ENCODE measurements at regions not wholly inside any gene's neighbourhood (a gene's known extent, or its start where the extent isn't known, plus 50 kb on each side); places are given as distances from the start of the nearest gene placed in this dataset.

- no peaks in the 10 kb centered on the region for H4K20me1 ChIP-seq
- no peak overlapping the region for H3K4me3 ChIP-seq
- no peak for TF ChIP-seq Cebpa-rat (IDR thresholded peaks at IDR 0.05)
- no peaks in the 10 kb centered on the region for H3K27me3 ChIP-seq
- H3K36me3 ChIP-seq, result no peaks in the 10 kb centered on the region
- no peak overlapping the region for H3K9ac ChIP-seq
- no peak overlapping the region for H3K27ac ChIP-seq
- H3K4me2 ChIP-seq, result no peak overlapping the region
- H3K9me3 ChIP-seq (replicated peaks in 1 of 11), result peaks cover 0 to 9% (median 0%) of the 10 kb centered on the region in 11 experiments; a peak in 4 of 22 replicates
- peaks cover 0 to 9% (median 0%) of the 10 kb centered on the region in 10 experiments; a peak in 4 of 20 replicates for H3K4me1 ChIP-seq
Observed at GRCh38 chr9:79945016-79945415, 373.3 kb downstream of the TLE4 start.

GRCh38 chr9:79940919-79941318, 369.2 kb downstream of the TLE4 start:
- H3K27me3 ChIP-seq, result no peaks in the 10 kb centered on the region
- no peak overlapping the region for H3K4me3 ChIP-seq
- no peaks in the 10 kb centered on the region for H3K36me3 ChIP-seq
- H3K27ac ChIP-seq, result no peak overlapping the region
- peaks cover 0 to 4% (median 0%) of the 10 kb centered on the region in 11 experiments; a peak in 3 of 22 replicates for H3K9me3 ChIP-seq (replicated peaks in 1 of 11)
- H3K4me1 ChIP-seq, result peaks cover 0 to 9% (median 0%) of the 10 kb centered on the region in 10 experiments; a peak in 4 of 20 replicates
- H3K9ac ChIP-seq, result no peak overlapping the region
- no peak overlapping the region; a peak in 1 of 22 replicates for H3K4me2 ChIP-seq
- TF ChIP-seq Cebpa-rat (IDR thresholded peaks at IDR 0.05), result no peak
- H4K20me1 ChIP-seq, result no peaks in the 10 kb centered on the region

GRCh38 chr9:79939819-79940218, 368.1 kb downstream of the TLE4 start:
- Histone ChIP-seq H3K9ac (no peak overlapping the region), H3K27me3 (no peaks in the 10 kb centered on the region), H3K9me3 (replicated peaks in 1 of 11) (peaks cover 0 to 4% (median 0%) of the 10 kb centered on the region in 11 experiments; a peak in 3 of 22 replicates), H3K4me2 (no peak overlapping the region), H3K4me1 (peaks cover 0 to 2% (median 0%) of the 10 kb centered on the region in 10 experiments; a peak in 3 of 20 replicates), H3K36me3 (no peaks in the 10 kb centered on the region), H3K4me3 (no peak overlapping the region), H4K20me1 (no peaks in the 10 kb centered on the region), H3K27ac (no peak overlapping the region)
- TF ChIP-seq Cebpa-rat (IDR thresholded peaks at IDR 0.05), result no peak

GRCh38 chr9:79936336-79936735, 364.6 kb downstream of the TLE4 start:
- Histone ChIP-seq H3K4me2 (no peak overlapping the region), H3K4me1 (no peaks in the 10 kb centered on the region; a peak in 2 of 20 replicates), H4K20me1 (no peaks in the 10 kb centered on the region), H3K9me3 (replicated peaks in 1 of 11) (peaks cover 0 to 4% (median 0%) of the 10 kb centered on the region in 11 experiments; a peak in 3 of 22 replicates), H3K9ac (no peak overlapping the region), H3K4me3 (no peak overlapping the region), H3K27me3 (no peaks in the 10 kb centered on the region), H3K27ac (no peak overlapping the region), H3K36me3 (no peaks in the 10 kb centered on the region)
- no peak for TF ChIP-seq Cebpa-rat (IDR thresholded peaks at IDR 0.05)

GRCh38 chr9:79929285-79929684, 357.5 kb downstream of the TLE4 start:
- no peak overlapping the region for H3K27ac ChIP-seq
- H3K4me1 ChIP-seq, result no peaks in the 10 kb centered on the region; a peak in 1 of 20 replicates
- H3K36me3 ChIP-seq, result no peaks in the 10 kb centered on the region
- no peak overlapping the region for H3K4me2 ChIP-seq
- H3K27me3 ChIP-seq, result no peaks in the 10 kb centered on the region
- no peak for TF ChIP-seq Cebpa-rat (IDR thresholded peaks at IDR 0.05)
- no peaks in the 10 kb centered on the region for H4K20me1 ChIP-seq
- H3K4me3 ChIP-seq, result no peak overlapping the region
- peaks cover 0 to 16% (median 8%) of the 10 kb centered on the region in 11 experiments; a peak in 8 of 22 replicates for H3K9me3 ChIP-seq (replicated peaks in 1 of 11)
- H3K9ac ChIP-seq, result no peak overlapping the region

GRCh38 chr9:79928661-79929223, 357.0 kb downstream of the TLE4 start:
- no peak for TF ChIP-seq Cebpa-rat (IDR thresholded peaks at IDR 0.05)
- H3K4me2 ChIP-seq, result no peak overlapping the region
- H3K9me3 ChIP-seq (replicated peaks in 1 of 11), result peaks cover 0 to 16% (median 8%) of the 10 kb centered on the region in 11 experiments; a peak in 8 of 22 replicates
- H3K4me1 ChIP-seq, result no peaks in the 10 kb centered on the region; a peak in 1 of 20 replicates
- no peak overlapping the region for H3K4me3 ChIP-seq
- H3K9ac ChIP-seq, result no peak overlapping the region
- H3K27ac ChIP-seq, result no peak overlapping the region
- no peaks in the 10 kb centered on the region for H4K20me1 ChIP-seq
- no peaks in the 10 kb centered on the region for H3K36me3 ChIP-seq
- no peaks in the 10 kb centered on the region for H3K27me3 ChIP-seq

GRCh38 chr9:79925326-79925725, 353.6 kb downstream of the TLE4 start:
- Histone ChIP-seq H3K9me3 (replicated peaks in 1 of 11) (peaks cover 0 to 21% (median 8%) of the 10 kb centered on the region in 11 experiments; a peak in 10 of 22 replicates), H3K27ac (no peak overlapping the region), H3K36me3 (no peaks in the 10 kb centered on the region), H3K4me2 (no peak overlapping the region), H3K4me3 (no peak overlapping the region), H3K9ac (no peak overlapping the region), H3K4me1 (no peaks in the 10 kb centered on the region; a peak in 1 of 20 replicates), H4K20me1 (no peaks in the 10 kb centered on the region), H3K27me3 (no peaks in the 10 kb centered on the region)
- TF ChIP-seq Cebpa-rat (IDR thresholded peaks at IDR 0.05), result no peak

GRCh38 chr9:79924836-79925235, 353.1 kb downstream of the TLE4 start:
- Histone ChIP-seq H3K4me1 (no peaks in the 10 kb centered on the region; a peak in 1 of 20 replicates), H3K27ac (no peak overlapping the region), H3K9ac (no peak overlapping the region), H3K36me3 (no peaks in the 10 kb centered on the region), H3K4me3 (no peak overlapping the region), H3K4me2 (no peak overlapping the region), H3K27me3 (no peaks in the 10 kb centered on the region), H3K9me3 (replicated peaks in 1 of 11) (peaks cover 0 to 24% (median 8%) of the 10 kb centered on the region in 11 experiments; a peak in 12 of 22 replicates), H4K20me1 (no peaks in the 10 kb centered on the region)
- no peak for TF ChIP-seq Cebpa-rat (IDR thresholded peaks at IDR 0.05)

- TF ChIP-seq Cebpa-rat (IDR thresholded peaks at IDR 0.05), result no peak
Observed at GRCh38 chr9:79917421-79917820, 345.7 kb downstream of the TLE4 start.

GRCh38 chr9:79913867-79914266, 342.1 kb downstream of the TLE4 start:
- TF ChIP-seq Cebpa-rat (IDR thresholded peaks at IDR 0.05), result no peak
- no peaks in the 10 kb centered on the region for H3K36me3 ChIP-seq
- H3K27ac ChIP-seq, result no peak overlapping the region
- H3K9ac ChIP-seq, result no peak overlapping the region
- H3K4me3 ChIP-seq, result no peak overlapping the region
- H3K27me3 ChIP-seq, result no peaks in the 10 kb centered on the region
- H3K9me3 ChIP-seq (replicated peaks in 1 of 11), result peaks cover 0 to 12% (median 0%) of the 10 kb centered on the region in 11 experiments; a peak in 2 of 22 replicates
- 0 out of 20 replicates have a peak, but pooled peaks cover 0 to 4% (median 0%) of the 10 kb centered on the region in 10 experiments for H3K4me1 ChIP-seq
- H3K4me2 ChIP-seq, result no peak overlapping the region
- no peaks in the 10 kb centered on the region for H4K20me1 ChIP-seq

More at GRCh38 chr9:79917421-79917820, 345.7 kb downstream of the TLE4 start:
- no peaks in the 10 kb centered on the region for H3K36me3 ChIP-seq
- no peaks in the 10 kb centered on the region for H4K20me1 ChIP-seq
- no peak overlapping the region for H3K27ac ChIP-seq
- peaks cover 0 to 17% (median 0%) of the 10 kb centered on the region in 11 experiments; a peak in 9 of 22 replicates for H3K9me3 ChIP-seq (replicated peaks in 1 of 11)
- H3K9ac ChIP-seq, result no peak overlapping the region
- no peaks in the 10 kb centered on the region for H3K27me3 ChIP-seq
- H3K4me1 ChIP-seq, result 0 out of 20 replicates have a peak, but pooled peaks cover 0 to 4% (median 0%) of the 10 kb centered on the region in 10 experiments
- no peak overlapping the region for H3K4me2 ChIP-seq
- no peak overlapping the region for H3K4me3 ChIP-seq

Data from BLaER1 treated with 17β-estradiol and CSF1 and Interleukin-3, amounts not matched to agents 10 nM and 100 nM (cell line).